Activated CD4-positive, alpha-beta T cell treated with anti-CD3 and anti-CD28 coated beads for 24 hours (primary cell): ENCODE measurements at regions not wholly inside any gene's neighbourhood (a gene's known extent, or its start where the extent isn't known, plus 50 kb on each side); places are given as distances from the start of the nearest gene placed in this dataset.

Source experiments
- DNase-seq, 2 donors: peaks; one replicate each; pipeline ENCODE4 v3.0.0-alpha.2; 2020; ENCODE audit warnings: low read depth in 2 of 2

GRCh38 chr2:217273851-217274250, 414.0 kb upstream of the TNP1 start:
- DNase-seq: no peak

- DNase-seq: no peak
Measured at GRCh38 chr2:217273162-217273561, 413.3 kb upstream of the TNP1 start.

- DNase-seq: no peak
Measured at GRCh38 chr2:217271813-217272212, 411.9 kb upstream of the TNP1 start.

- no peak for DNase-seq
Measured at GRCh38 chr2:217270485-217271121, 410.7 kb upstream of the TNP1 start.

GRCh38 chr2:217269701-217270484, 410.0 kb upstream of the TNP1 start:
- DNase-seq: no peak

GRCh38 chr2:217268978-217269377, 409.1 kb upstream of the TNP1 start:
- DNase-seq: no peak

- no peak for DNase-seq
Measured at GRCh38 chr2:217267758-217268157, 407.9 kb upstream of the TNP1 start.

- DNase-seq: no peak
Measured at GRCh38 chr2:217263756-217264155, 403.9 kb upstream of the TNP1 start.

- DNase-seq: no peak
Measured at GRCh38 chr2:217262911-217263310, 403.0 kb upstream of the TNP1 start.

- DNase-seq: no peak
Measured at GRCh38 chr2:217261452-217261851, 401.6 kb upstream of the TNP1 start.

GRCh38 chr2:217260441-217261115, 400.7 kb upstream of the TNP1 start:
- no peak for DNase-seq

- no peak for DNase-seq
Measured at GRCh38 chr2:217258170-217258569, 398.3 kb upstream of the TNP1 start.

GRCh38 chr2:217256251-217256650, 396.4 kb upstream of the TNP1 start:
- DNase-seq: no peak

GRCh38 chr2:217254111-217254510, 394.2 kb upstream of the TNP1 start:
- DNase-seq: no peak

GRCh38 chr2:217252181-217252580, 392.3 kb upstream of the TNP1 start:
- DNase-seq: no peak

- DNase-seq: no peak
Measured at GRCh38 chr2:217250013-217250524, 390.2 kb upstream of the TNP1 start.

GRCh38 chr2:217249121-217250012, 389.5 kb upstream of the TNP1 start:
- DNase-seq: no peak

- DNase-seq: no peak
Measured at GRCh38 chr2:217248312-217248935, 388.6 kb upstream of the TNP1 start.

GRCh38 chr2:217247476-217247875, 387.6 kb upstream of the TNP1 start:
- DNase-seq: no peak

GRCh38 chr2:217246108-217246507, 386.2 kb upstream of the TNP1 start:
- DNase-seq: no peak

- no peak for DNase-seq
Measured at GRCh38 chr2:217244815-217245214, 385.0 kb upstream of the TNP1 start.
